ENCODE measurements at regions not wholly inside any gene's neighbourhood (a gene's known extent, or its start where the extent isn't known, plus 50 kb on each side); places are given as distances from the start of the nearest gene placed in this dataset.

GRCh38 chr20:20765696-20766365, 53.4 kb upstream of the RALGAPA2 start:
- TF ChIP-seq, protein P1, sequence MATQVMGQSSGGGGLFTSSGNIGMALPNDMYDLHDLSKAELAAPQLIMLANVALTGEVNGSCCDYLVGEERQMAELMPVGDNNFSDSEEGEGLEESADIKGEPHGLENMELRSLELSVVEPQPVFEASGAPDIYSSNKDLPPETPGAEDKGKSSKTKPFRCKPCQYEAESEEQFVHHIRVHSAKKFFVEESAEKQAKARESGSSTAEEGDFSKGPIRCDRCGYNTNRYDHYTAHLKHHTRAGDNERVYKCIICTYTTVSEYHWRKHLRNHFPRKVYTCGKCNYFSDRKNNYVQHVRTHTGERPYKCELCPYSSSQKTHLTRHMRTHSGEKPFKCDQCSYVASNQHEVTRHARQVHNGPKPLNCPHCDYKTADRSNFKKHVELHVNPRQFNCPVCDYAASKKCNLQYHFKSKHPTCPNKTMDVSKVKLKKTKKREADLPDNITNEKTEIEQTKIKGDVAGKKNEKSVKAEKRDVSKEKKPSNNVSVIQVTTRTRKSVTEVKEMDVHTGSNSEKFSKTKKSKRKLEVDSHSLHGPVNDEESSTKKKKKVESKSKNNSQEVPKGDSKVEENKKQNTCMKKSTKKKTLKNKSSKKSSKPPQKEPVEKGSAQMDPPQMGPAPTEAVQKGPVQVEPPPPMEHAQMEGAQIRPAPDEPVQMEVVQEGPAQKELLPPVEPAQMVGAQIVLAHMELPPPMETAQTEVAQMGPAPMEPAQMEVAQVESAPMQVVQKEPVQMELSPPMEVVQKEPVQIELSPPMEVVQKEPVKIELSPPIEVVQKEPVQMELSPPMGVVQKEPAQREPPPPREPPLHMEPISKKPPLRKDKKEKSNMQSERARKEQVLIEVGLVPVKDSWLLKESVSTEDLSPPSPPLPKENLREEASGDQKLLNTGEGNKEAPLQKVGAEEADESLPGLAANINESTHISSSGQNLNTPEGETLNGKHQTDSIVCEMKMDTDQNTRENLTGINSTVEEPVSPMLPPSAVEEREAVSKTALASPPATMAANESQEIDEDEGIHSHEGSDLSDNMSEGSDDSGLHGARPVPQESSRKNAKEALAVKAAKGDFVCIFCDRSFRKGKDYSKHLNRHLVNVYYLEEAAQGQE (IDR thresholded peaks at IDR 0.05; ENCODE audit: insufficient read depth in 1 of 2, low read depth in 2 of 2, low read length in 2 of 2): no peak
- no peak for TF ChIP-seq SIN3A (IDR thresholded peaks at IDR 0.05; ENCODE audit: borderline replicate concordance, insufficient read depth, low read length)
- no peak for TF ChIP-seq POLR2AphosphoS5 (IDR thresholded peaks at IDR 0.05; ENCODE audit: low read depth, low read length)
- TF ChIP-seq TAF1 (IDR thresholded peaks at IDR 0.05; ENCODE audit: borderline replicate concordance, insufficient read depth, low read length): no peak
- no peak for TF ChIP-seq FOXP2 (optimal IDR thresholded peaks at IDR 0.05; ENCODE audit: borderline replicate concordance, extremely low read depth, extremely low read length, insufficient read depth)

DNA sequence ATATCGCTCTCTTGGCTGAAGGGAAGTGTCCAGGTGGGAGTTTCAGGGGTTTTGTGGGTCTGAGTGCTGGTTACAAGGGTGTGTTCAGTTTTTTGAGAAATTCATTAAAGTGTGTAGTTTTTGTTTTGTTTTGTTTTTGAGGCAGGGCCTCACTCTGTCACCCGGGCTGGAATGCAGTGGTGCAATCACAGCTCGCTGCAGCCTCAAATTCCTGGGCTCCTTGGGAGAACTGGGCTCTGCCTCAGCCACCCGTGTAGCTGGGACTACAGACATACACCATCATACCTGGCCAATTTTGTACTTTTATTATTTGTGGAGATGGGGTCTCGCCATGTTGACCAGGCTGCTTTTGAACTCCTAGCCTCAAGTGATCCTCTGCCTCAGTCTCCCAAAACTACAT, 51.2 kb upstream of the RALGAPA2 start:
- TF ChIP-seq TAF1 (IDR thresholded peaks at IDR 0.05; ENCODE audit: borderline replicate concordance, insufficient read depth, low read length): no peak
- TF ChIP-seq, protein P1 (IDR thresholded peaks at IDR 0.05; ENCODE audit: insufficient read depth in 1 of 2, low read depth in 2 of 2, low read length in 2 of 2): no peak
- TF ChIP-seq SIN3A (IDR thresholded peaks at IDR 0.05; ENCODE audit: borderline replicate concordance, insufficient read depth, low read length): no peak
- no peak for TF ChIP-seq POLR2AphosphoS5 (IDR thresholded peaks at IDR 0.05; ENCODE audit: low read depth, low read length)
- no peak for TF ChIP-seq FOXP2 (optimal IDR thresholded peaks at IDR 0.05; ENCODE audit: borderline replicate concordance, extremely low read depth, extremely low read length, insufficient read depth)
